Thoracic aorta (tissue), 2 donors: ENCODE measurements at regions not wholly inside any gene's neighbourhood (a gene's known extent, or its start where the extent isn't known, plus 50 kb on each side); places are given as distances from the start of the nearest gene placed in this dataset.

ENCODE experiments used
- ATAC-seq: fragments of 150-250 bp; one replicate; pipeline ENCODE4 v1.8.0; 2017; ENCODE audit warnings: low read depth; ENCODE audit not compliant: insufficient number of reproducible peaks, low FRiP score
- DNase-seq: peaks from one replicate; pipeline ENCODE4 v3.0.0-alpha.2; 2020; ENCODE audit warnings: low spot score
- H3K27ac ChIP-seq, 2 donors: fragments of 200-600 bp; sonication (generic); 1 replicate in 1 of 2; 2 replicates in 1 of 2; pipeline ENCODE4 v1.5.1; 2016; ENCODE audit warnings: mild to moderate bottlenecking in 2 of 2, moderate library complexity in 2 of 2
- H3K27me3 ChIP-seq: fragments of 200-600 bp; sonication (generic); replicated peaks from 2 replicates; pipeline ENCODE4 v1.6.0; 2016; ENCODE audit warnings: mild to moderate bottlenecking; ENCODE audit not compliant: insufficient read depth
- H3K36me3 ChIP-seq: fragments of 200-600 bp; sonication (generic); one replicate; pipeline ENCODE4 v1.5.1; 2016
- H3K4me1 ChIP-seq, 2 donors: fragments of 200-600 bp; sonication (generic); 1 replicate in 1 of 2; 2 replicates in 1 of 2; pipeline versions ENCODE4 v1.5.1 to v1.6.0; 2016; ENCODE audit warnings: low read depth in 2 of 2, mild to moderate bottlenecking in 1 of 2; ENCODE audit not compliant: control insufficient read depth in 1 of 2
- H3K4me3 ChIP-seq: fragments of 200-600 bp; sonication (generic); 2 replicates; pipeline ENCODE4 v1.5.1; 2016; ENCODE audit warnings: mild to moderate bottlenecking
- H3K9me3 ChIP-seq: fragments of 200-600 bp; sonication (generic); 2 replicates; pipeline ENCODE4 v1.5.1; 2016
- CTCF ChIP-seq: fragments of 200-600 bp; sonication (generic); IDR thresholded peaks from one replicate; pipeline ENCODE4 v1.5.1; 2019; ENCODE audit warnings: antibody characterized with exemption

GRCh38 chr1:90534116-90534515 lies 183.0 kb downstream of the BARHL2 start:
- Histone ChIP-seq H3K27ac (no peak overlapping the region), H3K4me1 (no peaks in the 10 kb centered on the region), H3K36me3 (no peaks in the 10 kb centered on the region), H3K9me3 (no peaks in the 10 kb centered on the region), H3K4me3 (no peak overlapping the region), H3K27me3 (no peaks in the 10 kb centered on the region)
- DNase-seq (no peak), ATAC-seq (no peak)
- no peak for TF ChIP-seq CTCF

GRCh38 chr1:90526954-90527353 lies 190.1 kb downstream of the BARHL2 start:
- Histone ChIP-seq H3K27ac (no peak overlapping the region), H3K36me3 (no peaks in the 10 kb centered on the region), H3K4me1 (no peaks in the 10 kb centered on the region), H3K27me3 (no peaks in the 10 kb centered on the region), H3K4me3 (no peak overlapping the region), H3K9me3 (no peaks in the 10 kb centered on the region)
- TF ChIP-seq CTCF: no peak
- ATAC-seq: no peak
- DNase-seq: no peak

- H3K36me3 ChIP-seq: no peaks in the 10 kb centered on the region
- DNase-seq (no peak), ATAC-seq (no peak)
- H3K4me1 ChIP-seq: no peaks in the 10 kb centered on the region
- no peak overlapping the region for H3K4me3 ChIP-seq
- H3K27ac ChIP-seq: no peak overlapping the region
- H3K27me3 ChIP-seq: no peaks in the 10 kb centered on the region
- peaks cover 6% of the 10 kb centered on the region for H3K9me3 ChIP-seq
- TF ChIP-seq CTCF: no peak
These were observed 194.7 kb downstream of the BARHL2 start for GRCh38 chr1:90522432-90522831.

GRCh38 chr1:90513956-90514355 lies 203.1 kb downstream of the BARHL2 start:
- H3K27me3 ChIP-seq: no peaks in the 10 kb centered on the region
- no peak overlapping the region for H3K27ac ChIP-seq
- no peaks in the 10 kb centered on the region for H3K36me3 ChIP-seq
- peaks cover 4% of the 10 kb centered on the region for H3K9me3 ChIP-seq
- no peaks in the 10 kb centered on the region for H3K4me1 ChIP-seq
- DNase-seq (no peak), ATAC-seq (no peak)
- no peak overlapping the region for H3K4me3 ChIP-seq
- TF ChIP-seq CTCF: no peak

- Histone ChIP-seq H3K4me1 (no peaks in the 10 kb centered on the region), H3K27me3 (no peaks in the 10 kb centered on the region), H3K4me3 (no peak overlapping the region), H3K27ac (no peak overlapping the region), H3K36me3 (no peaks in the 10 kb centered on the region), H3K9me3 (no peaks in the 10 kb centered on the region)
- no peak for ATAC-seq
- no peak for DNase-seq
- no peak for TF ChIP-seq CTCF
These were observed 204.7 kb downstream of the BARHL2 start for GRCh38 chr1:90512441-90512840.
